NCI-H2196 treated with DMSO at 0.1 percent for 48 hours (cell line): ENCODE measurements at regions not wholly inside any gene's neighbourhood (a gene's known extent, or its start where the extent isn't known, plus 50 kb on each side); places are given as distances from the start of the nearest gene placed in this dataset.
"Not testable (repeated sequence)": the region's sequence is repeated elsewhere in the genome, so short reads cannot be mapped to it uniquely, and the experiment has no call there.

Experiments
- DNase-seq: peaks from one replicate; lab custom pipeline; 2025; ENCODE audit not compliant: unreplicated experiment; lab: John Stamatoyannopoulos, UW

DNA sequence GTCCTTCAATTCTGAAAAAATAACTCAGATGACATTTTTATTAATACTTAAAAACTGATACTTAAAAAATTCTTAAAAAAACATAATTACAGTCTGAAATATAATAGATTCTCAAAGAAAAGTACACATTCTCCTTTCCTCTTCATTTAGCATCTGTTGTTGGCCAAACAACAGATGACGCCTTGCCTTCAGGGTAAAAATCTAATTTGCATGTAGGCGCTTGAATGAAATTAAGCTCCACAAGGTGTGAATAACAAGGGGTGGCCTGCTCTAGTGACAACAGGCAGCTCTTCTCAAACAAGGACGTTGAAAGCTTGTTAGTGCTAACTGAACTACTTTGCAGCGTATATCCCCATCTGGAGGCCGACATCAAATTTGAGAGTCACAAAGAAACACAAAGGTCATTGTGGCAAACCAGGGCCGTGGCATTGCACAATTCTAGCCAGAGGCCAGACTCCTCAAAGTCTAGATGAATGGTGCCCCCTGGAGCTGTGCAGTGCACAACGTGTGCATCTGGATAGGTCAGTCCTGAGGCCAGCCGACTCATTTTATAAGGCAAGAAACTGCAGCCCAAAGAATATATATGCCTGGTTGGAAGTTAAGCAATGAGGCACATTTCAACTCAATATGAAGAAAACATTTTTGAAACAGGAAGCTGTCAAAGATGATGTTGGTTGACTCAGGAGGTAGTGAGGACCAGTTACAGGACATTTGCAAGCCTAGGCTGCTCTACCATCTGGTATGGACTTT is 459.2 kb upstream of the RUNX1 start:
- DNase-seq = no peak

DNA sequence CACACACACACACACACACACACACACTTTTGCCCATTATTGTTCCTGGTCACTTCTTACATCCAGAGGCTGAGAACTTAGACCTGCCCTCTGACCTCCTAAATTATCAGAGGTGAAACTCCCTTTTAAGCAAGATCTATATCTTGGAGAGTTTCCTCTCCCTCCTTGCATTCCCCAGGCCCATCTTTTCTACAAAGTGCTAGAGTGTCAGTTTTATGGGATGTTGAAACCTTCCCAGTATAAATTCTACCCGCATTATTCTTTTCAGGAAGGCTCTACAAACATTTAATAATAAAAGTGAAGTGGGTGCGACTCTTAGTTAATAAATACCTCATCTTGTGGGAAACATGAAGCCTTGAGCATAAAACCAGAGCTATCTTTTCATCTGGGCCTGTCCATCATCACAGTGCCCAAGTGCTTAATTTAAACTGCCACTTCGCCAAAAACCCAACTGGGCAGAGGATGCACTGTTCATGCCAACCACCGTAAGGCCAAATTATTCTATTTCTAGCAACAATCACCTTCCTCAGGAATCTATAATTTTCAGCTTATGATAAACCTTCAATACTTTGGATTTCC is 458.2 kb upstream of the RUNX1 start:
- DNase-seq = no peak

DNA sequence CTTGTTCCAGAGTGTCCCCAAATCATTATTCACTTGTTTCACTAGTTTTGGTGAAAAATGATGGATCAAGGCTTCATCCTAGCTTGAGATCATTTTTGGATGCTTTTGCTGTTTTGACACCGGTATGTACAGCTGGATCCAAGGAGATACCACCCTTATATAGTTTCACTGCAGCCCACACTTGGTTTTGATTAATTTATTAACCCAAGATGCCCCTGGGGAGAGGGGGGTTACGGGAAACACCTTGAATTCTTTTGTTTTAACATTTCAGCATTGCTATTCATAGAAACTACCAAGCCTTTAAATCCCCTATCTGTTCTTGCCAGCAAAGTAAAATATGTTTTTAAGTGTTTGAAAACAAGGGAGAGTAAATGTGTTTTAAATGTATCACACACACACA is 457.7 kb upstream of the RUNX1 start:
- DNase-seq = no peak

DNA sequence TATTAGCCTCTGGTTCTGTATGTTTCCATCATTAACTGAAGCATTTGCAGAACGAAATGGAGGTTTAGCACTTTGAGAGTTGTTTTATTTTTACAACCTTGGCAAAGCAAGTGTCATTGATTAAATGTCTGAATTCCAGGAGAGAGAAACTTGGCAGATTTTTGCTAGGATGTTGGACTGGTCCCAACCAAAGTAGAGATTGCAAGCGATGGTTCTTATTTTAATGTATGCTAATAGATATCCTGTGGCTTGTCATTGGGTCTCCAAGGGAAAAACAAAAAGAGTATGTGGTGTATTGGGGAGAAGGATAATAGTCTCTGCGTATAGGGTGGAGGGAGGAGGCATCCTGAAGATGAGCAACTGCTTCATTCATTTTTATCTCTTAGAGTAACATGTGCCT is 457.2 kb upstream of the RUNX1 start:
- DNase-seq = no peak

DNA sequence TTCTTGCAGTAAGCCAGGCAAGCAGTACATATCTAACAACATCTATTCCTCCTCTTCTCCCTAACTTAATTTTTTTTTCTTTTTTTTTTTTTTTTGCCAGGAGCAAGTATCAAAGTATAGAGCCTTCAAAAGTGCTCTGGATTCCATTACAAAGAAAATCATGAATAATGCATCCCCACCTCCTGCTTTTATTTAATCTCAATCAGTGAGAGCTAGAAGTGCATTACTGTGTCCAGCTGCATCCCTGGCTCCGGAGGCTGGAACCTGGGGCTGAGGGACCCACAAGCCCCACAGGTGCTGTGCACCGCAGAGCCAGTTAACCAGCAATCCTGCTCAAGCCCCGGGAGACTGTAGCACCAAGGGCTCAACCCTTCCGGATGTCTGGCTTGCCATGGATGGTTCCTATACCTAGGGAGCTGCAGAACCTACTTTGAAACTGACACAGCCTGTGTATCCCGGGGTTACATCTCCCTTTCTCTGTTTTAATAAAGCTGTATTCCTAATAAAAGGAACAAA is 455.9 kb upstream of the RUNX1 start:
- no peak for DNase-seq

DNA sequence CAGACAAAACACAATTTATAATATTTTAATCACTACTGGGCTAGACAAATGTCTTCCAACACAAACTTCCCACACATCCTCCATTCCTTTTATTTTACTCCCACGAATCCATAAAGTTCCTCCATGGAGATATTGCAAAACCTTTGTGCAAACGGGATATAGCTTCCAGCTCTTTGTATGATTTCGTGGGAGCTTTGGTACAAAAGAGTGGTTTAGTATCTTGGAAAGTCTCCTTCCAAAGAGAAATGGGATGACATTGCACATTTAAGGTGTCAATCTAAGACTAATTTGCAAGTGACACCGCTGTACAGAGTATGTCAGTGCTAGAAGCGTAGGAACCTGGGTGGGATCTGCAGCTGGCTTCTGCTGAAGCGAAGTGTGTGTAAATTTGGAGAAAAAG is 455.2 kb upstream of the RUNX1 start:
- DNase-seq = no peak

DNA sequence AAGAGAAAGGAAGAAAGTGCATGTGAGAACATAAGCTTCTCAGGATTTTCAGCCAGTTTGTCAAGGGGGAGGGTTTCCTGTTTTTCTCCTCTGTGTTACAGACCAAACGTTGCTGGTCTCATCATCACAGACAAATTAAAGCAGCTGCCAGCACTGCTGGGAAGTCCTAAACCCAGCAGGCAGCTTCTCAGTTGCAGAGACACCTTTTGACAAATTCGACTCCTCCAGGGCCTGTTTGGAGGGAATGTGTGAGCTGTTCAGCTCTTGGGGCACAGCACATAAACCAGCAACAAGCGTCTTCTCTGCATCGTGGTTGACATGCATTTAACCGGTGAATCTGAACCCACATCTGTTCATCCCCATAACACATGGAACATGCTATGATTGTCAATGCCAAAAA is 454.6 kb upstream of the RUNX1 start:
- DNase-seq = no peak

DNA sequence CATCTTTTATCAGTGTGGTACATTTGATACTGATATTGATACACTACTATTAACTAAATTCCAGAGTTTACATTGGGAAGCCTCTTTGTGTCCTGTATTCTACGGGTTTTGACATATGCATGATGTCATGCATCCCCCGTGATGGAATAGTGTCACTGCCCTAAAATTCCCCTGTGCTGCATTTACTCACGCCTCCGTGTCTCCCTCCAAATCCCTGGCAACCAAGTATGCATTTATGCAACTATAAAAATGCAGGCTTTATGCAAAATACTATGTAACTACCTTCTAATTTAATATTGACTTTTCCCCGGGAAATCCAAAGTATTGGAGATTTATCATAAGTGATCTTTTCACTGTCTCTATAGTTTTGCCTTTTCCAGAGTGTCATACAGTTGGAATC is 453.7 kb upstream of the RUNX1 start:
- no peak for DNase-seq

DNA sequence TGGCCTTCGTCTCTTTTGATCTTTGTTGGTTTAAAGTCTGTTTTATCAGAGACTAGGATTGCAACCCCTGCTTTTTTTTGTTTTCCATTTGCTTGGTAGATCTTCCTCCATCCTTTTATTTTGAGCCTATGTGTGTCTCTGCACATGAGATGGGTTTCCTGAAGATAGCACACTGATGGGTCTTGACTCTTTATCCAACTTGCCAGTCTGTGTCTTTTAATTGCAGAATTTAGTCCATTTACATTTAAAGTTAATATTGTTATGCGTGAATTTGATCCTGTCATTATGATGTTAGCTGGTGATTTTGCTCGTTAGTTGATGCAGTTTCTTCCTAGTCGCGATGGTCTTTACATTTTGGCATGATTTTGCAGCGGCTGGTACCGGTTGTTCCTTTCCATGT is 448.4 kb upstream of the RUNX1 start:
- not testable (repeated sequence) for DNase-seq

DNA sequence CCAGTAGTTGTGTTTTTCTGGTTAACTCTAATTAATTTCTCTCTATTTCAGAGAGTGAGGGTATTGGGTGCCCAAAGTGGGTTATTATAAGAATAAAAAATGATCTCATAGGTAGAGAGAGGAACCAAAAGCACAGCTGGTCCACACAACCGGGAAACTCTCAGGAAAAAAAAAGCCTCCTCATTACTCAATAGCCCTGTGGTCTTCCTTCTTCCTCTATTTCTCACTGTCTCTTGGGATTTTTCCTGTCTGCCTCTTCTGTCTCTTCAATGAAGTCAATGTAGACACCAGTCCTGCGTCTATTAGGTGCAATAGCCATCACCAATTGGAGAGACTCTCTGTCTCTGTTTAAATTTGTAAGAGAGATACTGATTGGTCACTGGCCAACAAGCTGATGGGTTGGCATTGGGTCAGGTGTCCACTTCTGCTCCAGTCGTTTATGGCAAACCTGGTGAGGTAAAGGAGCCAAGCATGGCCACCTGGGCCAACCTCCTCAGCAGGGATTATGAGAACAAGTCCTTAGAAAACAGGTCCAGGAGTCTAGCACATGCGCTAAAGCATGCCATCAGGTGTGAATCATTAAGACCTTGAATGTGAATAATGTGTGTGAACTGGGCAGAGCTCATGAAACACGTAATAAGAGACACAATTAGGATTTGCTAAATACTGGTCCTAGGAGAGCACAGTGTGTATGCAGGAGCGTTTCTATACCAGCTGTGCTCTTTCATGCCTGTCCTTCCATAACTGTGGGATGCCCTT is 443.0 kb upstream of the RUNX1 start:
- DNase-seq = no peak

DNA sequence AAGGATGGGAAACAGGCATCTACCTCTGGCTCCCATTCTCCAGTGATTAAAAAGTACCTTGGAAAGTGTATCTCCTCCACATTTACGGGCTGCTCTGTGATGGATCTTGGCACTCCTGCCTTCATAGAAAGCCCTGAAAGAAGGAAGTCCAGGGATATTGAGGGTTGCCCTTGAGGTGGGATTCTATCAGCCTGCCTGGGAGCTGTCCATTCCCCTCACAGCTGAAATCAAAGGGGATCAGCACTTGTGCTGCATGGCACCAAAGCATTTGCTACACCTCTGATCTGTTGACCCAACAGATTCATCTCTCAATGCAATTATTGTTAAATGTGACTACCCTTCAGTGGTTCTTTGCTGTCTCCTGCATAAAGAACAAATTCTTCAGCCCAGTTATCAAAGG is 442.0 kb upstream of the RUNX1 start:
- no peak for DNase-seq

DNA sequence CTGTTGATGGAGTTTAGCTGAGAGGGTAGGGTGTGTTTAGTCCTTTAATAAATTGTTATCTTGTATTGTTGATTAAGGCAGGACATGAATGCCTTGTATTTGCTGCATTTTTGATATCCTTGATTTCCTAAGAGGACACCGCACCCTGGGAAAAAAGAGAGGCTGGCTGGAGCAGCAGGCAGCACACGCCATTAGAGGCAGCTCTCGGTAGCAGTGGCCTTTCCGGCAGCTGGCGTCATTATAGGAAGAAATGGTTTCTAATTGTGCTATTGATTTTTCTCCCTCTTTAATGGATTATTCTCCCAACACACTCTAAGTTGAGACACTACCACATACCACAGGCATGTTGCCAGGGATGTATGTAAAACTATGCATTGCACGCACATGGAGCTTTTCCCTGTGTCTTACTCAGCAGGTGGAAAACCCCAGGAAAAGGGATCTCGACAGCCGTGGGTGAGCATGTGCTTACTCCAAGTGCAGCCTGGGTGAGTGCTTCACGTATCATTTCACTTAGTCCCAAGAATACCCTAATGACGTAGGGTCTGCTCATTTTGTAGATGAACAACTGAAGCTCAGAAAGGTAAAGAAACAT is 440.4 kb upstream of the RUNX1 start:
- DNase-seq = no peak

DNA sequence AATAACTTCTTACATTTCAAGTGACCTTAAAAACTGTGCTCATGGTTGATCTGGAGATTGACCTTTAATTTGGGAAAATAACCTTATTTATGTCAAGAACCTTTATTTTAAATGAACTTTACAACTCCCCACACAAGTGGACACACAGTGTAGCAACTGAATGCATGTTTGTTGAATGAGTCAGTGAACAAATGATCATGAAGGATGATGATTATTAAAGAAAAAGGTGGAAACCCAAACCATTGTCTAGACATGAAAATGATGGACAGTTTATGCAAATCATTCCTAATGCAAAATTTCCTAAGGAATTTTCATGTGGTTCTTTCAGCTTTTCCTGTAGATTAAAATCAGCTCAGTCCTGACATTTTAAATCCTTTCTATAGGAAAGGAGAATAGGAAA is 439.8 kb upstream of the RUNX1 start:
- no peak for DNase-seq

DNA sequence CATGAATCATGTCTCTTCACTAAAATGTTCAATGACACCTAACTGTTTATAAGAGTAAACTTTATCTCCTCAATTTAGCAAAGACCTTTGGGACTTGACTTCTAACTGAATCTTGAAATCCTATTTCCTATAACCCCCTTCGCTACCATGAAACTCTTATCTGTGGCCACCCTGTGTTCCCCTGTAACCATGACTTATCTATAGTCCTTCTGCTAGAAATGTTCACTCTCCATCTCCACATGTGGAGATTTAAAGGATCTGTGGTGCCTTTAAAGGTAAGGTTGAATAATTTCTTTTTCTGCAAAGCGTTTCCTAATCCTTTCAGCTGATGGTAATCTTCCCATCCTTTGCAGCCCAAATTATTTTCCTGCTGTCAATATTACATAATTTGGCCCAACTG is 436.3 kb upstream of the RUNX1 start:
- DNase-seq = no peak

DNA sequence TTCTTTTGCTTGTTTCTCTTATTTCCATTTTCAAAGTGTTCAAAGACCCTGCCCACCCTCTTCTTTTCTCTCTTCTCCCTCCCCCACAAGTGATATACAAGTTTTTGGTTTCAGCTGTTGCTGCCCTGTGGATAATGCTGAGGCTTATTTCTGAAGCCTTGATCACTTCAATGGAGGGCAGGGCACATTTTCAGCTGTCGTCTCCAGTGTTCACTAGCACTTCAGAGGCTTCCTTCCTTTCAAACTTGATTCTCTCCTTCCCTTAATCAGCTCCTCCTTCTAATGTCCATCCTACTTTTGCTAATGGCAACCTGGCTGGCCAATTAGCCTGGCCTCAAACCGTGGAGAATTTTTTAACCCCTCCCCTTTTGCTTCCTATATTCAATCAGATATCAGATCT is 435.7 kb upstream of the RUNX1 start:
- DNase-seq = no peak

DNA sequence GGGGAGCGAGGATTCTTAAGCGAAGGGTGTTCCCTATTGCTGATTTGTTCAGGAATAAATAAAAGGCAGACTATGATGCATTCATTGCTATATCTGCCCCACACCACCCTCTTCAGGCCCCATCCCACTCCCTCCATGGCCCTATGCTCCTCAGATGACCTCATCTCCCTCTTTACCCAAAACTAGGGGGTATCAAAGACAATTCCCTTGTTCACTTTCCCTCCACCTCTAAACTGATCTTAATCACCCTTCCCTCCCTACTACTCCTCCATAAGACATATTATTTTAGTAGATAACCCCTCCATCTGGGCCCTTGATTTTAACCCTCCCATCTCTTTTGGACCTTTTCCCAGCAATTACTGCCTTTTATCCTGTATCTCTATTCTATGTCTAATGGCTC is 434.9 kb upstream of the RUNX1 start:
- DNase-seq = no peak

DNA sequence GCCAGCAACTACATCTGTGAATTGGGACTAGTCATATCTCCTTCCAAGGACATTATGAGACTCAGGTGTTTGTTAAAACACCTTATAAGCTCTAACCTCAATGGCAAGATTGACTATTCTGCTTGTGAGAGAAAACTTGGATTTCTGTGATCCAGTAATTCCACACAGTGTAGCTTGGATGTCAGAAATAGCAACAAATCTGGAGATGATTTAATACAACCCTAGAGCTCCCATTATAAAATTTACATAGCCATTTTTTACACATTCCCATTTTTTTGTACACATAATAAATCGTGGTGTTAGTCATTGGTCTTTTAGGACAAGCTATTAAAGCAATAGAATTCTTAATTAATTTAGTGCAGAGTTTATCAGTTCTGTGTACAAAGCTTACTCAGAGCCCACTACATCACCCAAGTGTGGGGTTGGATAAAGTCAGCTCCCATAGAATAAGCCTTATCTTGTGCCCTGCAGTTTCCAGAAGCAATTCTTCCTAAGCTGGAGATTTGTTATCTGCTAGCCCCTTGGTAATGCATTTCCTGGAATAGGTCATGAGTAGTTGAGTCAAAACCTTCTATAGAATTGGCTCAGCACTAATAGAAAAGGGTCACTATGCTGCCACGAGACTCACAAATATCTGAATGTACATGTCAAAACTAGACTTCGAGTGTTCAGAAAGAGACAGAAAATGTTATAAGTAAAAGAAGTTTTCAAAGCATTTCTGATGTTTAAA is 434.0 kb upstream of the RUNX1 start:
- no peak for DNase-seq

DNA sequence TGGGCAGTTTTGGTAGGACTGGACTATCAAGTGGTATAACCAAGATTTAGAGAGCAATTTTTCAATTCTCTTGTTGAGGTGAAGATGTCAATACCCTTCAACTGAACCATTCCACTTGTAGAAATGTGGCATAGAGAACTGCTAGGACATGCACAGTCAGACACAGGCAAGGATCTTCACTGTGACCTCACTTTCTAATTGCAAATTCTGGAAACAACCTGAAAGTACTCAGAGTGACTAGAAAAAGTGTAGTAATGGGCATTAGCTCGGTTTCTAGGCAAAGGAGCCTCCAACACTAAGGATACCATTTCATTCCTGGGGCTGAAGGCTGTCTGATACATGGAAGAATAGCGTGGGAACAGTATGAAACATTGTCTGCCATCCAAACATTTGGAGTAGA is 433.0 kb upstream of the RUNX1 start:
- DNase-seq = no peak

DNA sequence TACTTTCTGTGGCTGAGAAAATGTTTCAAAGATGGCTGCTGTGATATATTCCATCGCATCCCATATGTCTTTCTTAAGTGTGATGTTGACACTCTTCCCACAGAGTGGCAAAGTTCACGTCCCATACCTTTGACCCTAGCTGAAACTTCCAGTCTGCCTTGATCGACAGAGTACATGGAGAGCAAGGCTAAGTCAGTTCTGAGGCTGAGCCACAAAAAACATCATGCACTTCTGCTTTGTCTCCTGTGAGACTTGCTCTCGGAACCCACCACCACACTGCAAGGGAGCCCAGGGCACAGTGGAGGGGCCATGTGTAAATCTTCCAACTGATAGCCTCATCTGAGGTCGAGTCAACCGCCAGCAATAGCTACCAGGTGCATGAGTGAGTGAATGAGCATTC is 431.9 kb upstream of the RUNX1 start:
- no peak for DNase-seq

DNA sequence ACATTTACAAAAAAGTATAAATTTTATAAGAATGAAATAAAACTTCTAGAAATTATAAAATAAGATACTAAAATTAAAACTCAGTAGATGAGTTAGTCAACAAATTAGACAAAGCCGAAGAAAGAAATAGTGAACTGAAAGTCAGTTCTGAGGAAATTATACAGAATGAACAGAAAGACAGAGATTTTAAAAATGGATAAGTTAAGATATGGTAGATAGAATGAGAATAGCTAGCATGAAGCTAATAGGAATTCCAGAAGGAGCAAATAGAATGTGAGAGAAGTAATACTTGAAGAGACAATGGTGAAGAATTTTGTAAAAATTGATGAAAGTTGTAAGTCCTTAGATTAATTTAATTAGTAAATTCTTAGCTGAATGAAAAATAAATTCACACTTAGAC is 430.4 kb upstream of the RUNX1 start:
- no peak for DNase-seq

DNA sequence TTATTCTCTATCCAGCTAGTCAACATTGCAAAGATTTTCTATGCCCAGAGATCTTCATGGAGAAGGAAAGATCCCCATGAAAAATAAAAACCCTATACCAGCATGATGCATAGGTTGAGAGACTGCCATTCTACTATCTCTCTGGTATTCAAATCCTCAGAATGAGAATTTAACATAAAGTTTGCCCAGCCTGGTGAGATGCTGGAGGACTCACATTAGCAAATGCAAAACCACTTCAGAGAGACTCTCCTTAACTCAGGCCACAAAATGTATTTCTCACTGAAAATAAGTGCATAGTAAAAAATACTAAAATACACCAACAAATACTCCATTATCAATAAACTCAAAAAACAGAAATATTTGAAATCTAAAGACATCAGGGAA is 430.0 kb upstream of the RUNX1 start:
- DNase-seq = no peak
